Kidney (tissue), 13 donors: ENCODE measurements at regions not wholly inside any gene's neighbourhood (a gene's known extent, or its start where the extent isn't known, plus 50 kb on each side); places are given as distances from the start of the nearest gene placed in this dataset.

ENCODE experiments used
- DNase-seq, 5 donors: peaks; one replicate each; pipeline ENCODE4 v3.0.0-alpha.2; 2013 to 2020
- FAIRE-seq: peaks from 2 replicates; lab custom pipeline; 2012; peaks lifted over from hg19 to GRCh38; lab: Jason Lieb, UNC
- H3K27ac ChIP-seq, 2 donors: one replicate each; pipeline ENCODE4 v1.7.0; 2013; ENCODE audit warnings: low read depth in 2 of 2, low read length in 2 of 2, inconsistent platforms in 1 of 2
- H3K27me3 ChIP-seq: one replicate; pipeline ENCODE4 v1.7.1; 2013; ENCODE audit warnings: low read length, inconsistent platforms; ENCODE audit not compliant: control insufficient read depth, insufficient read depth
- H3K36me3 ChIP-seq, 3 donors: one replicate each; pipeline versions ENCODE4 v1.7.0 to v1.7.1; 2013; ENCODE audit warnings: low read length in 3 of 3, control low read depth in 1 of 3, inconsistent platforms in 1 of 3; ENCODE audit not compliant: insufficient read depth in 3 of 3, control insufficient read depth in 2 of 3
- H3K4me1 ChIP-seq, 3 donors: one replicate each; pipeline versions ENCODE4 v1.7.0 to v1.7.1; 2013; ENCODE audit warnings: low read length in 3 of 3, inconsistent platforms in 1 of 3, low read depth in 1 of 3; ENCODE audit not compliant: control insufficient read depth in 2 of 3, insufficient read depth in 2 of 3
- H3K4me3 ChIP-seq, 3 donors: one replicate each; pipeline versions ENCODE4 v1.7.0 to v1.8.1; 2013; ENCODE audit warnings: low read length in 3 of 3, control low read depth in 1 of 3, inconsistent platforms in 1 of 3
- H3K9ac ChIP-seq, 3 donors: one replicate each; pipeline versions ENCODE4 v1.7.0 to v1.7.1; 2013; ENCODE audit warnings: low read length in 3 of 3, control low read depth in 1 of 3, inconsistent platforms in 1 of 3
- H3K9me3 ChIP-seq, 3 donors: one replicate each; pipeline versions ENCODE4 v1.7.0 to v1.7.1; 2013; ENCODE audit warnings: low read length in 3 of 3, control low read depth in 1 of 3, inconsistent platforms in 1 of 3; ENCODE audit not compliant: control insufficient read depth in 2 of 3, insufficient read depth in 1 of 3
- intact Hi-C: fragments of 100-400 bp; cut with DNase I; formaldehyde crosslinking; loops from one replicate; pipeline ENCODE4 v1.11.1; 2022
- TF ChIP-seq, protein P1 (sequence below): IDR thresholded peaks from 3 replicates; pipeline ENCODE4 v1.5.1; 2012; ENCODE audit warnings: mild to moderate bottlenecking, moderate library complexity, borderline replicate concordance; ENCODE audit not compliant: insufficient read depth; ENCODE audit errors: extremely low read depth
- donor health status: control.
- donor health status: control.
- donor health status: control.
- donor health status: control.
- donor health status: control.
- donor health status: DM: yes; HTN: yes; CAD: no.
- donor health status: Normal renal cell carcinoma (clear cell type).

GRCh38 chrX:150092549-150092948 is 154.3 kb upstream of the EOLA2 start:
- TF ChIP-seq, protein P1, sequence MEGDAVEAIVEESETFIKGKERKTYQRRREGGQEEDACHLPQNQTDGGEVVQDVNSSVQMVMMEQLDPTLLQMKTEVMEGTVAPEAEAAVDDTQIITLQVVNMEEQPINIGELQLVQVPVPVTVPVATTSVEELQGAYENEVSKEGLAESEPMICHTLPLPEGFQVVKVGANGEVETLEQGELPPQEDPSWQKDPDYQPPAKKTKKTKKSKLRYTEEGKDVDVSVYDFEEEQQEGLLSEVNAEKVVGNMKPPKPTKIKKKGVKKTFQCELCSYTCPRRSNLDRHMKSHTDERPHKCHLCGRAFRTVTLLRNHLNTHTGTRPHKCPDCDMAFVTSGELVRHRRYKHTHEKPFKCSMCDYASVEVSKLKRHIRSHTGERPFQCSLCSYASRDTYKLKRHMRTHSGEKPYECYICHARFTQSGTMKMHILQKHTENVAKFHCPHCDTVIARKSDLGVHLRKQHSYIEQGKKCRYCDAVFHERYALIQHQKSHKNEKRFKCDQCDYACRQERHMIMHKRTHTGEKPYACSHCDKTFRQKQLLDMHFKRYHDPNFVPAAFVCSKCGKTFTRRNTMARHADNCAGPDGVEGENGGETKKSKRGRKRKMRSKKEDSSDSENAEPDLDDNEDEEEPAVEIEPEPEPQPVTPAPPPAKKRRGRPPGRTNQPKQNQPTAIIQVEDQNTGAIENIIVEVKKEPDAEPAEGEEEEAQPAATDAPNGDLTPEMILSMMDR: no peak
- intact Hi-C loops: no loop called here
- Histone ChIP-seq H3K36me3 (no peaks in the 10 kb centered on the region), H3K9ac (no peak overlapping the region), H3K27ac (no peak overlapping the region), H3K9me3 (no peaks in the 10 kb centered on the region), H3K4me3 (no peak overlapping the region), H3K27me3 (no peaks in the 10 kb centered on the region), H3K4me1 (no peaks in the 10 kb centered on the region)
- FAIRE-seq (no peak), DNase-seq (no peak)

- no peak overlapping the region for H3K9ac ChIP-seq
- H3K27ac ChIP-seq: no peak overlapping the region
- no peaks in the 10 kb centered on the region for H3K9me3 ChIP-seq
- intact Hi-C loops: no loop called here
- no peak for DNase-seq
- TF ChIP-seq, protein P1: no peak
- no peaks in the 10 kb centered on the region for H3K4me1 ChIP-seq
- no peak for FAIRE-seq
- no peaks in the 10 kb centered on the region for H3K27me3 ChIP-seq
- no peak overlapping the region for H3K4me3 ChIP-seq
- H3K36me3 ChIP-seq: no peaks in the 10 kb centered on the region
Measured at GRCh38 chrX:150094375-150094774, 156.1 kb upstream of the EOLA2 start.

GRCh38 chrX:150094996-150095395 is 156.7 kb upstream of the EOLA2 start:
- FAIRE-seq (no peak), DNase-seq (peak in 1 of 5 donors; percentile 2)
- Histone ChIP-seq H3K4me1 (no peaks in the 10 kb centered on the region), H3K9ac (no peak overlapping the region), H3K4me3 (no peak overlapping the region), H3K9me3 (no peaks in the 10 kb centered on the region), H3K27me3 (no peaks in the 10 kb centered on the region), H3K27ac (no peak overlapping the region), H3K36me3 (no peaks in the 10 kb centered on the region)
- TF ChIP-seq, protein P1: no peak
- intact Hi-C loops: no loop called here

GRCh38 chrX:150099316-150099715 is 161.0 kb upstream of the EOLA2 start:
- FAIRE-seq (no peak), DNase-seq (peak in 2 of 5 donors; percentile 2 to 37)
- Histone ChIP-seq H3K9ac (no peak overlapping the region), H3K27me3 (no peaks in the 10 kb centered on the region), H3K36me3 (no peaks in the 10 kb centered on the region), H3K4me3 (no peak overlapping the region), H3K4me1 (no peaks in the 10 kb centered on the region), H3K27ac (no peak overlapping the region), H3K9me3 (no peaks in the 10 kb centered on the region)
- TF ChIP-seq, protein P1: no peak
- intact Hi-C loops: no loop called here
